Fibroblast of mammary gland (primary cell): ENCODE measurements at regions not wholly inside any gene's neighbourhood (a gene's known extent, or its start where the extent isn't known, plus 50 kb on each side); places are given as distances from the start of the nearest gene placed in this dataset.

Experiments used
- DNase-seq: peaks from one replicate; pipeline ENCODE4 v3.0.0-alpha.2; 2010; ENCODE audit warnings: low read depth
- H3K4me3 ChIP-seq: 2 replicates; pipeline ENCODE4 v1.5.1; 2011; ENCODE audit warnings: low read depth, mild to moderate bottlenecking, low read length, moderate library complexity; ENCODE audit not compliant: control insufficient read depth
- CTCF ChIP-seq: conservative IDR thresholded peaks from 2 replicates; pipeline ENCODE4 v1.5.1; 2011; ENCODE audit warnings: low read depth, low read length, inconsistent platforms; ENCODE audit not compliant: control insufficient read depth, insufficient read depth

- no peak overlapping the region for H3K4me3 ChIP-seq
- no peak for TF ChIP-seq CTCF
- no peak for DNase-seq
These were observed 83.1 kb upstream of the WNT4 start for GRCh38 chr1:22225858-22226589.

- H3K4me3 ChIP-seq = no peak overlapping the region
These were observed 85.2 kb upstream of the WNT4 start for GRCh38 chr1:22228074-22228473.

GRCh38 chr1:22228505-22228911 is 85.6 kb upstream of the WNT4 start:
- no peak for DNase-seq
- no peak for TF ChIP-seq CTCF
- no peak overlapping the region for H3K4me3 ChIP-seq

More at GRCh38 chr1:22228074-22228473, 85.2 kb upstream of the WNT4 start:
- TF ChIP-seq CTCF = no peak
- no peak for DNase-seq

- H3K4me3 ChIP-seq = no peak overlapping the region
- TF ChIP-seq CTCF = no peak
- no peak for DNase-seq
These were observed 86.5 kb upstream of the WNT4 start for GRCh38 chr1:22229379-22229778.

- no peak for DNase-seq
- no peak for TF ChIP-seq CTCF
- no peak overlapping the region for H3K4me3 ChIP-seq
These were observed 88.2 kb upstream of the WNT4 start for GRCh38 chr1:22231068-22231593.

GRCh38 chr1:22231995-22232690 is 89.2 kb upstream of the WNT4 start:
- DNase-seq = no peak
- no peak overlapping the region for H3K4me3 ChIP-seq
- TF ChIP-seq CTCF = no peak

GRCh38 chr1:22233222-22233621 is 90.3 kb upstream of the WNT4 start:
- H3K4me3 ChIP-seq = no peak overlapping the region
- no peak for TF ChIP-seq CTCF
- no peak for DNase-seq
